ENCODE measurements at regions not wholly inside any gene's neighbourhood (a gene's known extent, or its start where the extent isn't known, plus 50 kb on each side); places are given as distances from the start of the nearest gene placed in this dataset.

DNA sequence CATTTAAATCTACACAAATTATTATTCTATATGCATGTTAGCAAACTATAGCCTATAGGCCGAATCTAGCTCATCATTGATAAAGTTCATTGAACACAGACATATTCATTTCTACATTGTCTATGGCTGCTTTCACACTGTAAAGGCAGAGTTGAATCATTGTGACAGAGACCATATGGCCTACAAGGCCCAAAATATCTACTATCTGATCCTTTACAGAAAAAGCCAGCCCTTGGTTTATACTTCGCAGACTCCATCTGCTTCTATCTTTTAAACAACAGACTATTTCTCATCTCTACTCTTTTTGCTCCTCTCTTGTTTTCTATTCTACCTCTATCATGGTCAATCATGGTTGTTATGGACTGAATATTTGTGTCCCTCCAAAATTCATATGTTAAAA is 190.7 kb downstream of the EXOC5 start:
- H3K79me2 ChIP-seq (ENCODE audit: low read depth), result no peaks in the 10 kb centered on the region
- Mint-ChIP-seq H3K27ac (no peak overlapping the region), H3K4me3 (no peak overlapping the region), H3K4me1 (peaks cover 21% of the 10 kb centered on the region), H3K36me3 (no peaks in the 10 kb centered on the region), H3K9me3 (no peaks in the 10 kb centered on the region), H3K27me3 (ENCODE audit: insufficient read depth, low read depth) (peaks cover 2% of the 10 kb centered on the region)
- no peaks in the 10 kb centered on the region for H3K36me3 ChIP-seq
- no peak overlapping the region for H3K4me3 ChIP-seq
- TF ChIP-seq, protein P1, sequence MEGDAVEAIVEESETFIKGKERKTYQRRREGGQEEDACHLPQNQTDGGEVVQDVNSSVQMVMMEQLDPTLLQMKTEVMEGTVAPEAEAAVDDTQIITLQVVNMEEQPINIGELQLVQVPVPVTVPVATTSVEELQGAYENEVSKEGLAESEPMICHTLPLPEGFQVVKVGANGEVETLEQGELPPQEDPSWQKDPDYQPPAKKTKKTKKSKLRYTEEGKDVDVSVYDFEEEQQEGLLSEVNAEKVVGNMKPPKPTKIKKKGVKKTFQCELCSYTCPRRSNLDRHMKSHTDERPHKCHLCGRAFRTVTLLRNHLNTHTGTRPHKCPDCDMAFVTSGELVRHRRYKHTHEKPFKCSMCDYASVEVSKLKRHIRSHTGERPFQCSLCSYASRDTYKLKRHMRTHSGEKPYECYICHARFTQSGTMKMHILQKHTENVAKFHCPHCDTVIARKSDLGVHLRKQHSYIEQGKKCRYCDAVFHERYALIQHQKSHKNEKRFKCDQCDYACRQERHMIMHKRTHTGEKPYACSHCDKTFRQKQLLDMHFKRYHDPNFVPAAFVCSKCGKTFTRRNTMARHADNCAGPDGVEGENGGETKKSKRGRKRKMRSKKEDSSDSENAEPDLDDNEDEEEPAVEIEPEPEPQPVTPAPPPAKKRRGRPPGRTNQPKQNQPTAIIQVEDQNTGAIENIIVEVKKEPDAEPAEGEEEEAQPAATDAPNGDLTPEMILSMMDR (IDR thresholded peaks at IDR 0.05), result no peak
- no peak for TF ChIP-seq EZH2phosphoT487 (IDR thresholded peaks at IDR 0.05)
- no peak for TF ChIP-seq EZH2 (IDR thresholded peaks at IDR 0.05)
- DNase-seq (ENCODE audit: low spot score), result no peak
- H3F3A ChIP-seq (ENCODE audit: low read depth), result no peaks in the 10 kb centered on the region
- H3K27me3 ChIP-seq, result peaks cover 13% of the 10 kb centered on the region
- H3K4me2 ChIP-seq, result no peak overlapping the region
- peaks cover 34% of the 10 kb centered on the region for H3K4me1 ChIP-seq
- no peaks in the 10 kb centered on the region for H3K9me3 ChIP-seq (ENCODE audit: low read depth)
- H2AFZ ChIP-seq (replicated peaks), result no peak overlapping the region
- H3K27ac ChIP-seq, result no peak overlapping the region
- H3K9ac ChIP-seq, result no peak overlapping the region
- H4K20me1 ChIP-seq (ENCODE audit: low read depth), result peaks cover 5% of the 10 kb centered on the region

DNA sequence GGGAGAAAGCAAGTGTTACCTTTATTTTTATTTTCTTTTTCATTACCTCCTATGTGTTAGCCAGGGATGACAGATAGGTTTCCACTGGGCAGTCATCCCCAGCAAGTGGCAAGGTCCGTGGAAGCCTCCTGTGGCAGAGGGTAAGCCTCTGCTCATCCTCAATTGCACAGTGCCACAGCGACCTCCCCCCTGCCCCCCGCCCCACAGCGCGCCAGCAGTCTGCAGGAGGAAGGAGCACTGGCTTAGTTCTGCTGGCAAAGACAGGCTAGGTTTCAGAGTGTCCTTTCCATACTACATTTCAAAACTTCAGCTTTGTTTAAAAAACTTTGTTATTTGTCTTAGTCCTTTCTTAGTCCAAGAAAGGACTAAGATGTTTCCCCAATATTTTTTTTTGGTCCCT is 194.7 kb downstream of the EXOC5 start:
- Histone ChIP-seq H3F3A (ENCODE audit: low read depth) (peaks cover 23% of the 10 kb centered on the region), H2AFZ (replicated peaks) (no peak overlapping the region), H3K79me2 (ENCODE audit: low read depth) (no peaks in the 10 kb centered on the region), H3K9me3 (ENCODE audit: low read depth) (no peaks in the 10 kb centered on the region), H3K4me2 (no peak overlapping the region), H3K27me3 (peaks cover 20% of the 10 kb centered on the region), H3K27ac (no peak overlapping the region), H3K4me3 (no peak overlapping the region), H3K4me1 (peaks cover 28% of the 10 kb centered on the region), H4K20me1 (ENCODE audit: low read depth) (peaks cover 18% of the 10 kb centered on the region), H3K9ac (no peak overlapping the region), H3K36me3 (no peaks in the 10 kb centered on the region)
- Mint-ChIP-seq H3K4me1 (peaks cover 33% of the 10 kb centered on the region), H3K4me3 (no peak overlapping the region), H3K27ac (no peak overlapping the region), H3K9me3 (no peaks in the 10 kb centered on the region), H3K36me3 (no peaks in the 10 kb centered on the region), H3K27me3 (ENCODE audit: insufficient read depth, low read depth) (peaks cover 2% of the 10 kb centered on the region)
- TF ChIP-seq, protein P1 (IDR thresholded peaks at IDR 0.05), result no peak
- no peak for TF ChIP-seq EZH2phosphoT487 (IDR thresholded peaks at IDR 0.05)
- no peak for TF ChIP-seq EZH2 (IDR thresholded peaks at IDR 0.05)
- DNase-seq (ENCODE audit: low spot score), result no peak

DNA sequence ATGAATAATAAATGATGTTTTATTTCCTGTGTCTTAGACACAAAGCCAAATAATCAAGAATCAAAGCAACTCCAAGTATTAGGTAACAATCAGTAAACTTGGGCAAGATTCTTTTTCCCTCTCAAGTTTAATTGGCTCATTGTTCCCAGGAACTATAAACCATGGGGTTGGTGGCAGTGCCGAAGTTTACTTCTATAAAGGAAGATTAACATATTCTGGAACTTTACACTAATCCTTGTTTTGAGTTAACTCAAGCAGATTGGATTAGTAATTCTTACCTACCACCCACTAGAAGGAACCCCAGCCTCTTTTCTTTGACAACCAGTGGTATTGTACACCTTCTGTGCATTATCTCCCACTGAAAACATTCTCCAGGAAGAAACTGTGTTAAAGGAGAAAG is 197.1 kb downstream of the EXOC5 start:
- Histone ChIP-seq H3K79me2 (ENCODE audit: low read depth) (no peaks in the 10 kb centered on the region), H3K4me1 (peaks cover 49% of the 10 kb centered on the region), H3K27me3 (peaks cover 20% of the 10 kb centered on the region), H3K4me3 (no peak overlapping the region), H3F3A (ENCODE audit: low read depth) (peaks cover 33% of the 10 kb centered on the region), H3K9ac (no peak overlapping the region), H3K9me3 (ENCODE audit: low read depth) (no peaks in the 10 kb centered on the region), H3K27ac (no peak overlapping the region), H3K4me2 (peak overlapping the region; percentile 25), H3K36me3 (no peaks in the 10 kb centered on the region), H2AFZ (replicated peaks) (no peak overlapping the region), H4K20me1 (ENCODE audit: low read depth) (peaks cover 22% of the 10 kb centered on the region)
- no peaks in the 10 kb centered on the region for H3K36me3 Mint-ChIP-seq
- H3K4me3 Mint-ChIP-seq, result no peak overlapping the region
- no peak overlapping the region for H3K27ac Mint-ChIP-seq
- H3K27me3 Mint-ChIP-seq (ENCODE audit: insufficient read depth, low read depth), result peaks cover 2% of the 10 kb centered on the region
- peaks cover 53% of the 10 kb centered on the region for H3K4me1 Mint-ChIP-seq
- no peaks in the 10 kb centered on the region for H3K9me3 Mint-ChIP-seq
- TF ChIP-seq EZH2 (IDR thresholded peaks at IDR 0.05) (no peak), EZH2phosphoT487 (IDR thresholded peaks at IDR 0.05) (peak; percentile 70)
- peak; percentile 14 for DNase-seq (ENCODE audit: low spot score)

DNA sequence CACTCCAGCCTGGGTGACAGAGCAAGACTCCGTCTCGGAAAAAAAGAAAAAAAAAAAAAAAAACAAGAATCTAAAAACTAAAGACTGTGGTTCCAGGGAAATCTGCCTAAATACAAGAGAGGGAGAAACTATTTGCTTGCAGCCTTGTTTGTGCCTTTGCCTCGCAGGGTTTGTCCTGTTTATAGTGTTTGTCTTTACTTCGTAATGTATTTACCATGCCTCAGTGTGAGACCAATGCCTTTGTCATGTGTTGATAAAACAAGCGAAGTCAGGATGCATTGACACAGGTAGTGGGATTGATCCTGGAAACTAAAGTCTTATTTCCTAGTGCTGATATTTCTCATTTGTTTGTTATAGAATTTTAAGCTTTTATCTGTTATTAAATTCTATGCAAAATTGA is 199.0 kb downstream of the EXOC5 start:
- H3K36me3 ChIP-seq, result no peaks in the 10 kb centered on the region
- H3K4me1 ChIP-seq, result peaks cover 65% of the 10 kb centered on the region
- peaks cover 20% of the 10 kb centered on the region for H3K27me3 ChIP-seq
- H3K4me3 Mint-ChIP-seq, result no peak overlapping the region
- no peaks in the 10 kb centered on the region for H3K79me2 ChIP-seq (ENCODE audit: low read depth)
- no peaks in the 10 kb centered on the region for H3K9me3 Mint-ChIP-seq
- no peak overlapping the region for H3K4me2 ChIP-seq
- peaks cover 22% of the 10 kb centered on the region for H4K20me1 ChIP-seq (ENCODE audit: low read depth)
- no peaks in the 10 kb centered on the region for H3K9me3 ChIP-seq (ENCODE audit: low read depth)
- peaks cover 55% of the 10 kb centered on the region for H3K4me1 Mint-ChIP-seq
- no peak overlapping the region for H3K27ac Mint-ChIP-seq
- no peak overlapping the region for H2AFZ ChIP-seq (replicated peaks)
- no peak for DNase-seq (ENCODE audit: low spot score)
- TF ChIP-seq EZH2phosphoT487 (IDR thresholded peaks at IDR 0.05), result no peak
- TF ChIP-seq EZH2 (IDR thresholded peaks at IDR 0.05), result no peak
- TF ChIP-seq, protein P1 (IDR thresholded peaks at IDR 0.05), result no peak
- no peaks in the 10 kb centered on the region for H3K27me3 Mint-ChIP-seq (ENCODE audit: insufficient read depth, low read depth)
- peaks cover 44% of the 10 kb centered on the region for H3F3A ChIP-seq (ENCODE audit: low read depth)
- H3K36me3 Mint-ChIP-seq, result no peaks in the 10 kb centered on the region
- H3K4me3 ChIP-seq, result no peak overlapping the region
- no peak overlapping the region for H3K9ac ChIP-seq
- no peak overlapping the region for H3K27ac ChIP-seq

All from neural progenitor cell (in vitro differentiated cells).